ENCODE measurements at regions not wholly inside any gene's neighbourhood (a gene's known extent, or its start where the extent isn't known, plus 50 kb on each side); places are given as distances from the start of the nearest gene placed in this dataset.
A peak's percentile ranks its signal among the peaks of the same experiment; 100 is the strongest.

DNA sequence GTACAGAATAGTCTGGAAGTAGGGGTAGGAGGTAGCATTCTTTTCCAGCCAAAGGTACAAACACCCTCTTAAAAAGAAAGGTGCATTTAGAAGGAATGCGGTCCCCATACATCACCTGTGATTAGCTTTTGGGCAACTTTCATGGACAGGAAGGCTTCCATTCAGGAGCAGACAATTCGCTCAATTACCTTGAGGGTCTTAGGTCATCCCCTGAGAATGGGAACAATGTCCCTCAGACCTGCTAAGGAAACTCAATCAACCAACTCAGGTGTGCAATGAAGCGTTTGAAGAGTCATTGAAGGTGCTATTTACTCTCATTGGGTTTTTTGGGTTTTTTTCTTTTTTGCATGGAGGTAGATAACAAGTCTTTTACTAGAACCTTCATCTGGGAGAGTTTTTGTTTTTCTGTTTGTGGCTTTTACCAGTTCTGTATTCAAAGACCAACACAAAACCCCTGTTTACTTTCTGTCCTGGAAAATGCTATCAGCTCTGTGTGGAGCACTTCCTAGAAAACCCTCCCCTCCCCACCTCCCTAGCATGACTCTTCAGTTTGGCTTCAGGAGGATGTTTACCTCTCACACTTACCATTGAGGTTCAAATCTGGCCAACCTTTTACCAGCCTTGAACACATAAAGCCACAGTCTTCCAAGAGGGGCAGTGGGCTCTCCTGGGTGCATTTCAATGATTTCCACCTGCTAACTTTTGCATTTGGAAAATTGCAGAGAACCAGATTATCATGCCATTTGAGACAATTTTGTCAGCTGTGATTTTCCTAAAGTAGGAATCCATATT lies 271.2 kb upstream of the PRDM1 start:
- Histone ChIP-seq H4K20me1 (ENCODE audit: insufficient read depth, low read length) (no peaks in the 10 kb centered on the region), H3K79me2 (ENCODE audit: insufficient read depth, low read length) (no peaks in the 10 kb centered on the region), H3K9ac (ENCODE audit: insufficient read depth, low read depth, low read length) (no peak overlapping the region), H3K27ac (ENCODE audit: extremely low read length, insufficient read depth, low read length) (no peak overlapping the region), H3K36me3 (replicated peaks in 1 of 2; ENCODE audit: control insufficient read depth in 1 of 2, insufficient read depth in 2 of 2, low read length in 2 of 2) (no peaks in the 10 kb centered on the region), H3K27me3 (ENCODE audit: control insufficient read depth in 1 of 2, insufficient read depth in 2 of 2, low read length in 2 of 2) (0 out of 5 replicates have a peak, but pooled peaks cover 0 to 10% of the 10 kb centered on the region in 2 experiments), H2AFZ (ENCODE audit: low read length) (no peak overlapping the region), H3K4me1 (ENCODE audit: insufficient read depth, low read length) (no peaks in the 10 kb centered on the region), H3K4me3 (replicated peaks in 1 of 3; ENCODE audit: insufficient read depth in 1 of 3, low read depth in 2 of 3, low read length in 3 of 3) (no peak overlapping the region), H3K9me3 (ENCODE audit: low read length) (no peaks in the 10 kb centered on the region), H3K4me2 (ENCODE audit: low read depth, low read length) (no peak overlapping the region)
- no peak for DNase-seq (ENCODE audit: low spot score)
- WGBS (ENCODE audit: low lambda C conversion rate), result 7% methylated on average over 3 of the region's 3 CpGs
- no peak for ATAC-seq
- intact Hi-C loops (cut with micrococcal nuclease; ENCODE audit: unreplicated experiment), result no loop called here
- CTCF ChIA-PET (ENCODE audit: low intra/inter-chr PET ratio, low total read pairs), result no interaction called here
- POLR2A ChIA-PET, result no interaction called here
- in situ Hi-C loops (cut with HindIII; ENCODE audit: extremely low pct_ligation_motif_present, low pct_unique_long_range_greater_than_20kb), result no loop called here
- TF ChIP-seq ZNF678 (CRISPR knock-in tag; IDR thresholded peaks at IDR 0.05), result no peak
- TF ChIP-seq SATB2 (CRISPR knock-in tag; IDR thresholded peaks at IDR 0.05), result no peak
- TF ChIP-seq PAX8 (CRISPR knock-in tag; IDR thresholded peaks at IDR 0.05; ENCODE audit: borderline replicate concordance), result no peak
- no peak for FAIRE-seq
- no TSS peak for BruUV-seq (replicated peaks)

DNA sequence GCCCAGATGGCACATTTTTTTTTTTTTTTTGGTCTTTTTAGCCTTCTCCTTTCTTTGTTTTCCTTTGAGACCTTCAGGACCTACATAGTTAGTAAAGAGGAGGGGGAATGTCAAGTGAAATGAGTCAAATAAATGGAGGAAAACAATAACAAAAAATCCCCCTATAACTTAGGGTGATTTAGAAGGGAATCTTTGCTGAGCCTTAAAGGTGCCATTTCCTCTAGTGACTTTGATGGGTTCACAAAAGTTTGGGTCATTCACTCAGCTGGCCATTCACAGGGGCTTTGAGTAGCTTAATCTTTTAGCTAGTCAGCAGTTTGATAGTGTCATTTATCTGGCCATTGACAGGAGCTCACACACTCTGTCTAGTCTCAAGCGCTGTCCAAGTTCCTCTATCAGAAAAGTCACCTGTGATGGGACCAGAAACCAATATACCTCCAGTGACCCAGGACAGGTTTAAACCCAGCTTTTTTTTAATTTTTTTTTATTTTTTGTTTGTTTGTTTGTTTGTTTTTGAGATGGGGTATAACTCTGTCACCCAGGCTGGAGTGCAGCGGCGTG lies 275.1 kb upstream of the PRDM1 start:
- no peak overlapping the region for H3K4me2 ChIP-seq (ENCODE audit: low read depth, low read length)
- no peaks in the 10 kb centered on the region for H3K79me2 ChIP-seq (ENCODE audit: insufficient read depth, low read length)
- no peaks in the 10 kb centered on the region for H3K9me3 ChIP-seq (ENCODE audit: low read length)
- intact Hi-C loops (cut with micrococcal nuclease; ENCODE audit: unreplicated experiment), result no loop called here
- WGBS (ENCODE audit: low lambda C conversion rate), result 44% methylated on average over 3 of the region's 3 CpGs
- peak; percentile 8 to 39; a peak in 2 of 4 replicates for TF ChIP-seq MAFK (conservative IDR thresholded peaks at IDR 0.05 in 1 of 2, IDR thresholded peaks at IDR 0.05 in 1 of 2; ENCODE audit: low read length in 2 of 2)
- peak; percentile 20; the same call in 1 of the 2 replicates for TF ChIP-seq MAFF (IDR thresholded peaks at IDR 0.05; ENCODE audit: low read depth, low read length)
- no peak for TF ChIP-seq MYC (CRISPR knock-in tag; IDR thresholded peaks at IDR 0.05; ENCODE audit: borderline replicate concordance)
- no peak for TF ChIP-seq TBL1XR1 (IDR thresholded peaks at IDR 0.05; ENCODE audit: borderline replicate concordance, low read length, partially characterized antibody)
- ATAC-seq (no peak), DNase-seq (ENCODE audit: low spot score) (no peak), FAIRE-seq (no peak)
- no peak overlapping the region for H3K9ac ChIP-seq (ENCODE audit: insufficient read depth, low read depth, low read length)
- no peaks in the 10 kb centered on the region for H3K4me1 ChIP-seq (ENCODE audit: insufficient read depth, low read length)
- 0 out of 5 replicates have a peak, but pooled peaks cover 0 to 2% of the 10 kb centered on the region in 2 experiments for H3K27me3 ChIP-seq (ENCODE audit: control insufficient read depth in 1 of 2, insufficient read depth in 2 of 2, low read length in 2 of 2)
- no peak overlapping the region for H3K27ac ChIP-seq (ENCODE audit: extremely low read length, insufficient read depth, low read length)
- CTCF ChIA-PET (ENCODE audit: low intra/inter-chr PET ratio, low total read pairs), result no interaction called here
- no TSS peak for BruUV-seq (replicated peaks)
- no peaks in the 10 kb centered on the region for H4K20me1 ChIP-seq (ENCODE audit: insufficient read depth, low read length)
- POLR2A ChIA-PET, result no interaction called here
- no peak overlapping the region for H3K4me3 ChIP-seq (replicated peaks in 1 of 3; ENCODE audit: insufficient read depth in 1 of 3, low read depth in 2 of 3, low read length in 3 of 3)
- in situ Hi-C loops (cut with HindIII; ENCODE audit: extremely low pct_ligation_motif_present, low pct_unique_long_range_greater_than_20kb), result no loop called here
- H3K36me3 ChIP-seq (replicated peaks in 1 of 2; ENCODE audit: control insufficient read depth in 1 of 2, insufficient read depth in 2 of 2, low read length in 2 of 2), result no peaks in the 10 kb centered on the region
- H2AFZ ChIP-seq (ENCODE audit: low read length), result no peak overlapping the region
